GM12878 (cell line): ENCODE measurements at regions not wholly inside any gene's neighbourhood (a gene's known extent, or its start where the extent isn't known, plus 50 kb on each side); places are given as distances from the start of the nearest gene placed in this dataset.

Experiments
- RELA ChIP-seq: fragments of 450-650 bp; IDR thresholded peaks from 2 replicates; pipeline ENCODE4 v1.8.0; 2014; ENCODE audit warnings: borderline replicate concordance; ENCODE audit not compliant: partially characterized antibody
- ZNF592 ChIP-seq: fragments of 450-650 bp; IDR thresholded peaks from 2 replicates; pipeline ENCODE4 v1.6.1; 2017; ENCODE audit warnings: mild to moderate bottlenecking, moderate library complexity
- TF ChIP-seq, protein P1 (sequence below): fragments of 450-650 bp; IDR thresholded peaks from 2 replicates; pipeline ENCODE4 v1.6.1; 2016; ENCODE audit warnings: mild to moderate bottlenecking
- TF ChIP-seq, protein P2 (sequence below): IDR thresholded peaks from 2 replicates; pipeline ENCODE4 v1.6.1; 2011; ENCODE audit warnings: borderline replicate concordance, low read depth, mild to moderate bottlenecking, moderate library complexity, low read length; ENCODE audit not compliant: insufficient read depth, poor library complexity, severe bottlenecking
- TF ChIP-seq, protein P3 (sequence below): fragments of 450-650 bp; IDR thresholded peaks from 2 replicates; pipeline ENCODE4 v1.6.1; 2017; ENCODE audit warnings: antibody characterized with exemption, mild to moderate bottlenecking, moderate library complexity
- TF ChIP-seq, protein P4 (sequence below): fragments of 150-350 bp; IDR thresholded peaks from 2 replicates; pipeline ENCODE4 v1.6.1; 2014; ENCODE audit warnings: mild to moderate bottlenecking, low read depth, low read length

DNA sequence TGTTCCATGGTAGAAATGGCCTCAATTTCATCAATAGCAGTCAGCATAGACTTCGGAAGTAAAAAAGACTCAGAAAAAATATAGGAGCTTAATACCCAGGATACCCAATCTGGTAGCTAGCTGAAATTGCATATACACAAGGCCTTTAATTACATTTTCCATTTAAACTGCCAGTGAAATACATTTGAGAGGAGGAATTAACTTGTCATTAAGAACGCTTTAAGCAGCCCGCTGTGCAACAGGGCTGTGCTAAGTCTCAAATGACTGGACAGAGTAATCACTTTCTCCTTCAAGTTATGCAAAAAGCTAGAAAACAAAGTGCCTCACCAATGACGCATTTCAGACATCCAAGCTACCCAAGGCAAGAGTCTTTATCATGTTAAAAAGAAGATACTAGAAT is 558.8 kb downstream of the MBD2 start (continued):
- TF ChIP-seq ZNF592 (no peak), RELA (no peak)
- TF ChIP-seq, protein P1, sequence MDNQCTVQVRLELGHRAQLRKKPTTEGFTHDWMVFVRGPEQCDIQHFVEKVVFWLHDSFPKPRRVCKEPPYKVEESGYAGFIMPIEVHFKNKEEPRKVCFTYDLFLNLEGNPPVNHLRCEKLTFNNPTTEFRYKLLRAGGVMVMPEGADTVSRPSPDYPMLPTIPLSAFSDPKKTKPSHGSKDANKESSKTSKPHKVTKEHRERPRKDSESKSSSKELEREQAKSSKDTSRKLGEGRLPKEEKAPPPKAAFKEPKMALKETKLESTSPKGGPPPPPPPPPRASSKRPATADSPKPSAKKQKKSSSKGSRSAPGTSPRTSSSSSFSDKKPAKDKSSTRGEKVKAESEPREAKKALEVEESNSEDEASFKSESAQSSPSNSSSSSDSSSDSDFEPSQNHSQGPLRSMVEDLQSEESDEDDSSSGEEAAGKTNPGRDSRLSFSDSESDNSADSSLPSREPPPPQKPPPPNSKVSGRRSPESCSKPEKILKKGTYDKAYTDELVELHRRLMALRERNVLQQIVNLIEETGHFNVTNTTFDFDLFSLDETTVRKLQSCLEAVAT, result no peak
- TF ChIP-seq, protein P2, sequence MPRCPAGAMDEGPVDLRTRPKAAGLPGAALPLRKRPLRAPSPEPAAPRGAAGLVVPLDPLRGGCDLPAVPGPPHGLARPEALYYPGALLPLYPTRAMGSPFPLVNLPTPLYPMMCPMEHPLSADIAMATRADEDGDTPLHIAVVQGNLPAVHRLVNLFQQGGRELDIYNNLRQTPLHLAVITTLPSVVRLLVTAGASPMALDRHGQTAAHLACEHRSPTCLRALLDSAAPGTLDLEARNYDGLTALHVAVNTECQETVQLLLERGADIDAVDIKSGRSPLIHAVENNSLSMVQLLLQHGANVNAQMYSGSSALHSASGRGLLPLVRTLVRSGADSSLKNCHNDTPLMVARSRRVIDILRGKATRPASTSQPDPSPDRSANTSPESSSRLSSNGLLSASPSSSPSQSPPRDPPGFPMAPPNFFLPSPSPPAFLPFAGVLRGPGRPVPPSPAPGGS, result no peak
- TF ChIP-seq, protein P3, sequence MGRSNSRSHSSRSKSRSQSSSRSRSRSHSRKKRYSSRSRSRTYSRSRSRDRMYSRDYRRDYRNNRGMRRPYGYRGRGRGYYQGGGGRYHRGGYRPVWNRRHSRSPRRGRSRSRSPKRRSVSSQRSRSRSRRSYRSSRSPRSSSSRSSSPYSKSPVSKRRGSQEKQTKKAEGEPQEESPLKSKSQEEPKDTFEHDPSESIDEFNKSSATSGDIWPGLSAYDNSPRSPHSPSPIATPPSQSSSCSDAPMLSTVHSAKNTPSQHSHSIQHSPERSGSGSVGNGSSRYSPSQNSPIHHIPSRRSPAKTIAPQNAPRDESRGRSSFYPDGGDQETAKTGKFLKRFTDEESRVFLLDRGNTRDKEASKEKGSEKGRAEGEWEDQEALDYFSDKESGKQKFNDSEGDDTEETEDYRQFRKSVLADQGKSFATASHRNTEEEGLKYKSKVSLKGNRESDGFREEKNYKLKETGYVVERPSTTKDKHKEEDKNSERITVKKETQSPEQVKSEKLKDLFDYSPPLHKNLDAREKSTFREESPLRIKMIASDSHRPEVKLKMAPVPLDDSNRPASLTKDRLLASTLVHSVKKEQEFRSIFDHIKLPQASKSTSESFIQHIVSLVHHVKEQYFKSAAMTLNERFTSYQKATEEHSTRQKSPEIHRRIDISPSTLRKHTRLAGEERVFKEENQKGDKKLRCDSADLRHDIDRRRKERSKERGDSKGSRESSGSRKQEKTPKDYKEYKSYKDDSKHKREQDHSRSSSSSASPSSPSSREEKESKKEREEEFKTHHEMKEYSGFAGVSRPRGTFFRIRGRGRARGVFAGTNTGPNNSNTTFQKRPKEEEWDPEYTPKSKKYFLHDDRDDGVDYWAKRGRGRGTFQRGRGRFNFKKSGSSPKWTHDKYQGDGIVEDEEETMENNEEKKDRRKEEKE, result no peak
- TF ChIP-seq, protein P4, sequence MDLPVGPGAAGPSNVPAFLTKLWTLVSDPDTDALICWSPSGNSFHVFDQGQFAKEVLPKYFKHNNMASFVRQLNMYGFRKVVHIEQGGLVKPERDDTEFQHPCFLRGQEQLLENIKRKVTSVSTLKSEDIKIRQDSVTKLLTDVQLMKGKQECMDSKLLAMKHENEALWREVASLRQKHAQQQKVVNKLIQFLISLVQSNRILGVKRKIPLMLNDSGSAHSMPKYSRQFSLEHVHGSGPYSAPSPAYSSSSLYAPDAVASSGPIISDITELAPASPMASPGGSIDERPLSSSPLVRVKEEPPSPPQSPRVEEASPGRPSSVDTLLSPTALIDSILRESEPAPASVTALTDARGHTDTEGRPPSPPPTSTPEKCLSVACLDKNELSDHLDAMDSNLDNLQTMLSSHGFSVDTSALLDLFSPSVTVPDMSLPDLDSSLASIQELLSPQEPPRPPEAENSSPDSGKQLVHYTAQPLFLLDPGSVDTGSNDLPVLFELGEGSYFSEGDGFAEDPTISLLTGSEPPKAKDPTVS, result no peak
